GM12891 (cell line): ENCODE measurements at regions not wholly inside any gene's neighbourhood (a gene's known extent, or its start where the extent isn't known, plus 50 kb on each side); places are given as distances from the start of the nearest gene placed in this dataset.

Experiments
- PAX5 ChIP-seq: IDR thresholded peaks from 2 replicates; pipeline ENCODE4 v1.6.1; 2011; ENCODE audit warnings: low read length, moderate library complexity, mild to moderate bottlenecking; ENCODE audit not compliant: insufficient read depth, severe bottlenecking
- POLR2A ChIP-seq: IDR thresholded peaks from 2 replicates; pipeline ENCODE4 v1.6.1; 2011; ENCODE audit warnings: low read depth, low read length, control low read depth

DNA sequence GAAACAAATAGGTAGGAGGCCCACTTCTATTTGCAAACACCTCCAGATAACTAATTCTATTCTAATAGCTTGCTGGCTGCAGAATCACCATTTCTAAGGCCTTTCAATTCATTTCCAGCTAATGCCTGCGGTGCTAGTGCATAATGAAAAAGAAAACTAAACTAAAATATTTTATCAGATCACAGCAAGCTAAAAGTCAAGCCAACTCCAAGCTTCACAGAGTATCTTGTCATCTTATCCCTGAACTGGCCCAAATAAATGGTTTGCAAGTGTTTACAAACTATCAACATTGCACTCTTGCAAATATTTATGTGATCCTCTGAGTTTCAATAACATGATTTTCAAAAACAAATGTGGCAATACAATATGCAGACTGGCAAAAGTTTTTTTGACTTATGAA is 166.0 kb downstream of the IPMK start:
- no peak for TF ChIP-seq POLR2A
- TF ChIP-seq PAX5: no peak
